ENCODE measurements at regions not wholly inside any gene's neighbourhood (a gene's known extent, or its start where the extent isn't known, plus 50 kb on each side); places are given as distances from the start of the nearest gene placed in this dataset.

- TF ChIP-seq POLR2A (IDR thresholded peaks at IDR 0.05) (no peak), CTCF (IDR thresholded peaks at IDR 0.05) (no peak), EP300 (IDR thresholded peaks at IDR 0.05; ENCODE audit: low read depth) (no peak)
Measured at GRCh38 chr2:188196343-188197008, 95.2 kb upstream of the GULP1 start.
